OCI-LY3 (cell line): ENCODE measurements at regions not wholly inside any gene's neighbourhood (a gene's known extent, or its start where the extent isn't known, plus 50 kb on each side); places are given as distances from the start of the nearest gene placed in this dataset.

Experiments used
- H2AFZ ChIP-seq: fragments of 200-600, 300-600 bp; shearing (Covaris generic); 2 replicates; pipeline ENCODE4 v1.6.0; 2014; ENCODE audit warnings: antibody characterized with exemption, low read depth, low read length
- H3K27ac ChIP-seq: fragments of 200-600, 300-600 bp; sonication (generic); 2 replicates; pipeline ENCODE4 v1.5.1; 2014; ENCODE audit warnings: mild to moderate bottlenecking, low read length, moderate library complexity, mixed read lengths
- H3K27me3 ChIP-seq: fragments of 200-600, 300-600 bp; sonication (generic); 2 replicates; pipeline ENCODE4 v1.6.1; 2014; ENCODE audit warnings: low read depth, low read length, mixed read lengths
- H3K36me3 ChIP-seq: fragments of 200-600, 300-600 bp; sonication (generic); replicated peaks from 2 replicates; pipeline ENCODE3; 2014; ENCODE audit warnings: low read depth, low read length, mixed read lengths
- H3K4me1 ChIP-seq: fragments of 300-600, 200-600 bp; sonication (generic); 2 replicates; pipeline ENCODE4 v1.6.1; 2014; ENCODE audit warnings: low read length, mixed read lengths
- H3K4me2 ChIP-seq: fragments of 200-600, 300-600 bp; sonication (generic); 2 replicates; pipeline ENCODE4 v1.6.1; 2014; ENCODE audit warnings: low read length, mixed read lengths
- H3K4me3 ChIP-seq: fragments of 300-600, 200-600 bp; sonication (generic); 2 replicates; pipeline ENCODE4 v1.5.1; 2014; ENCODE audit warnings: antibody characterized with exemption, mild to moderate bottlenecking, low read length, moderate library complexity
- H3K79me2 ChIP-seq: fragments of 300-600, 200-600 bp; shearing (Covaris generic); 2 replicates; pipeline ENCODE4 v1.6.1; 2014; ENCODE audit warnings: mild to moderate bottlenecking, low read length, mixed read lengths
- H3K9ac ChIP-seq: fragments of 300-600, 200-600 bp; shearing (Covaris generic); 2 replicates; pipeline ENCODE4 v1.6.0; 2014; ENCODE audit warnings: mild to moderate bottlenecking, low read length, moderate library complexity
- H3K9me3 ChIP-seq: fragments of 200-600, 300-600 bp; shearing (Covaris generic); 2 replicates; pipeline ENCODE4 v1.6.1; 2014; ENCODE audit warnings: low read length, mixed read lengths; ENCODE audit not compliant: insufficient read depth
- H4K20me1 ChIP-seq: fragments of 200-600, 300-600 bp; sonication (generic); 2 replicates; pipeline ENCODE4 v1.6.1; 2016; ENCODE audit warnings: low read length, mixed read lengths; ENCODE audit not compliant: insufficient read depth
- EZH2phosphoT487 ChIP-seq: fragments of 200-600 bp; shearing (Covaris generic); IDR thresholded peaks from 2 replicates; pipeline ENCODE4 v1.6.1; 2018; ENCODE audit warnings: antibody characterized with exemption, mixed run types, low read depth
- TF ChIP-seq, protein P1 (sequence below): fragments of 200-600, 300-600 bp; sonication (generic); IDR thresholded peaks from 2 replicates; pipeline ENCODE4 v1.5.1; 2014; ENCODE audit warnings: antibody characterized with exemption, low read length, low read depth

DNA sequence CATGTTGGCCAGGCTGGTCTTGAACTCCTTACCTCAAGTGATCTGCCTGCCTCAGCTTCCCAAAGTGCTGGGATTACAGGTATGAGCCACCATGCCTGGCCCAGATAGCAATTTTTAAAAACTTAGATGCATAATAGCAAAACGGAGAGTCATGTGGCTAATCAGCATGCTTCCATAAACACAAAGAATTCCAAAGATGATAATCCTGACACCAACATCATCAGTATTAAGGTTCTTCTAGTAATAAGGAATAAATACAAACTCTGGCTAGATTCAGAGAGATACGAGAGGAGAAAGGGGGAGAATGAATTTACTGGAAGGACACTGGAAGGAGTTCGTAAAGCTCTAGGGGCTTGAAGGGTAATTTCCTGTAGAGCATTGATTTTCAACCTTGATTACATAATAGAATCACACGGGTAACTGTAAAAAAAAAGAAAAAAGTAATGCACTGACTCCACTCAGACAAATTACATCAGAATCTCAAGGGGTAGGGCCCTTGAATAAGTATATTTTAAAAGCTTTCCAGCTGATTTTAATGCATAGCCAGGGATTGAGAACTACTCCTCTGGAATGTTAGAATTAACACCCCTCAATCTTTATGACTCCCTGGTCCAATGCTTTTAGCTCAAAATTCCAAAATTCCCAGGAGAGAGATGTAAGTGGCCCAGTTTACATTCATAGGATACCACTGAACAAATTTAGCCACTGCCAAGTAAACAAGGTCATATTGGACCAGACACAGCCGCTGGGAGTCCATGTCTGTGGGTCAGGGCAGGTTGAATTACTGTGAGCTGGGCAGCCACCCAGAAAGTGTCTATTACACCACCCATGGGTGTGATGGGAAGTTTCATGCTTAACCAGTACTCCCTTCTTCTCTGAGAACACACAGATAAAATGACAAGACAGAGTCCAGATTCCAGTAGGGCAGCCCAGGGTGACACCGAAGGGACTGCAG, 243.9 kb downstream of the TBL1XR1 start:
- no peaks in the 10 kb centered on the region for H3K36me3 ChIP-seq
- H3K4me1 ChIP-seq: no peaks in the 10 kb centered on the region
- TF ChIP-seq, protein P1, sequence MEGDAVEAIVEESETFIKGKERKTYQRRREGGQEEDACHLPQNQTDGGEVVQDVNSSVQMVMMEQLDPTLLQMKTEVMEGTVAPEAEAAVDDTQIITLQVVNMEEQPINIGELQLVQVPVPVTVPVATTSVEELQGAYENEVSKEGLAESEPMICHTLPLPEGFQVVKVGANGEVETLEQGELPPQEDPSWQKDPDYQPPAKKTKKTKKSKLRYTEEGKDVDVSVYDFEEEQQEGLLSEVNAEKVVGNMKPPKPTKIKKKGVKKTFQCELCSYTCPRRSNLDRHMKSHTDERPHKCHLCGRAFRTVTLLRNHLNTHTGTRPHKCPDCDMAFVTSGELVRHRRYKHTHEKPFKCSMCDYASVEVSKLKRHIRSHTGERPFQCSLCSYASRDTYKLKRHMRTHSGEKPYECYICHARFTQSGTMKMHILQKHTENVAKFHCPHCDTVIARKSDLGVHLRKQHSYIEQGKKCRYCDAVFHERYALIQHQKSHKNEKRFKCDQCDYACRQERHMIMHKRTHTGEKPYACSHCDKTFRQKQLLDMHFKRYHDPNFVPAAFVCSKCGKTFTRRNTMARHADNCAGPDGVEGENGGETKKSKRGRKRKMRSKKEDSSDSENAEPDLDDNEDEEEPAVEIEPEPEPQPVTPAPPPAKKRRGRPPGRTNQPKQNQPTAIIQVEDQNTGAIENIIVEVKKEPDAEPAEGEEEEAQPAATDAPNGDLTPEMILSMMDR: no peak
- TF ChIP-seq EZH2phosphoT487: no peak
- no peaks in the 10 kb centered on the region for H3K27me3 ChIP-seq
- H3K4me2 ChIP-seq: no peak overlapping the region
- no peak overlapping the region for H3K9ac ChIP-seq
- H2AFZ ChIP-seq: no peak overlapping the region
- no peaks in the 10 kb centered on the region for H3K9me3 ChIP-seq
- no peak overlapping the region for H3K27ac ChIP-seq
- H3K79me2 ChIP-seq: no peaks in the 10 kb centered on the region
- H4K20me1 ChIP-seq: no peaks in the 10 kb centered on the region
- no peak overlapping the region for H3K4me3 ChIP-seq

DNA sequence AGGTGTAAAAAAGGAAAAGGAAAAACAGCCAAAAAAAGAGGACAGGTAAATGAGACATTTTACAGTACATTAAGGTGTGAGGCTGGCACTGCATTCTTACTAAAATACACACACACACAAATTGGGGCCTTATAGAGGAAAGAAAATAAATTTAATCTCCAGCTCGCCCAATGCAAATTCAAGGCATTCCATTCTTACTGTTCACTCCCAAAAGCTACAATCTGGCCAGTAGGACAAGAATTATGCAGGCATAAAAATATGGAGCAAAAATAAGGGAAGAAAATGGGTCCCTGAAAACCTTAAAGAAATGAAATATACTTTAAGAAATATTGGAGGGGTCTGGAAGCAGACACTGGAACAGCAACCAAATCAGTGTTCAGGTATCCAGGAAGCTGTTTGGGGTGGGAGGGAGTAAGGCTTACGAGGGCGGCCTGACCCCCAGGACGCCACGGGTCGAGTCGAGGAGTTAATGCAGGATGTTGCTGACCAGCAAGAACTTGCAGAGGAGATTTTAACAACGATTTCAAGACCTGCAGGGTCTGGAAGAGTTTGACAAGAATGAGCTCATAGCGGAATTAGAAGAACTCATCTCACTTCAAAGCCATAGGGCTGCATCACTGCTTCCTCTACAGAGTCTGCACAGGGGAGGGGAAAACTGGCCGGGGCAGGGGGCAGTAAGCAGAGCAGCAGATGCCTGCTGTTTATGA, 245.5 kb downstream of the TBL1XR1 start:
- Histone ChIP-seq H3K4me1 (no peaks in the 10 kb centered on the region), H3K27me3 (no peaks in the 10 kb centered on the region), H3K36me3 (no peaks in the 10 kb centered on the region), H3K79me2 (no peaks in the 10 kb centered on the region), H3K4me2 (no peak overlapping the region), H3K4me3 (no peak overlapping the region), H3K9ac (no peak overlapping the region), H3K27ac (no peak overlapping the region), H4K20me1 (no peaks in the 10 kb centered on the region), H2AFZ (no peak overlapping the region), H3K9me3 (no peaks in the 10 kb centered on the region)
- no peak for TF ChIP-seq EZH2phosphoT487
- TF ChIP-seq, protein P1: no peak

- Histone ChIP-seq H3K79me2 (no peaks in the 10 kb centered on the region), H3K27ac (no peak overlapping the region), H3K4me1 (no peaks in the 10 kb centered on the region), H3K4me2 (no peak overlapping the region), H2AFZ (no peak overlapping the region), H3K27me3 (no peaks in the 10 kb centered on the region), H3K9me3 (no peaks in the 10 kb centered on the region), H3K4me3 (no peak overlapping the region), H4K20me1 (no peaks in the 10 kb centered on the region), H3K9ac (no peak overlapping the region), H3K36me3 (no peaks in the 10 kb centered on the region)
- TF ChIP-seq, protein P1: no peak
- no peak for TF ChIP-seq EZH2phosphoT487
Measured at GRCh38 chr3:176951144-176951543, 246.1 kb downstream of the TBL1XR1 start.

DNA sequence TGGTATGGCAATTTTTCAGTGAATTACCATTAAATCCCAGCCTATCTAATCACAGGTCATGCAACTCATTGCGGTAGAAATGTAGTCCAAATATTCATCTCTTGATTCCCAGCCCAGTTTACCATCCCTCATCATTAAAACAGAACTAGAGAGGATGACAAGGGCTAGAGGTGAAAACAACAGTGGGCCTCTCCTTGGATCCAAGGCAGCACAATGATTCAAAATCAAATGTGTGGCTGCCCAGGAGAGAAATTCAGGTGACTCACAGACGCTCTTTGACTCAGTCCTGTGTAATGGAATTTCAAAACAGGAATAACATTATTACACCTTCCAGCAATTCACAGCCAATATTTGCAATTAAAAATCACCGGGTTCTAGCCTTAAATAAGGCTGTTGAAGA, 246.5 kb downstream of the TBL1XR1 start:
- H3K79me2 ChIP-seq: no peaks in the 10 kb centered on the region
- no peaks in the 10 kb centered on the region for H3K36me3 ChIP-seq
- H3K9me3 ChIP-seq: no peaks in the 10 kb centered on the region
- no peaks in the 10 kb centered on the region for H3K4me1 ChIP-seq
- H3K4me3 ChIP-seq: no peak overlapping the region
- no peaks in the 10 kb centered on the region for H3K27me3 ChIP-seq
- no peak overlapping the region for H2AFZ ChIP-seq
- H3K9ac ChIP-seq: no peak overlapping the region
- H3K27ac ChIP-seq: no peak overlapping the region
- H4K20me1 ChIP-seq: no peaks in the 10 kb centered on the region
- no peak for TF ChIP-seq EZH2phosphoT487
- TF ChIP-seq, protein P1: no peak
- no peak overlapping the region for H3K4me2 ChIP-seq
